Psoas muscle (tissue), 7 donors: ENCODE measurements at regions not wholly inside any gene's neighbourhood (a gene's known extent, or its start where the extent isn't known, plus 50 kb on each side); places are given as distances from the start of the nearest gene placed in this dataset.
A peak's percentile ranks its signal among the peaks of the same experiment; 100 is the strongest.

Experiments used
- ATAC-seq, 4 donors: fragments of 200-7000 bp; cut with Tn5 transposase; one replicate each; pipeline ENCODE4 v1.9.1; 2020; ENCODE audit warnings: moderate library complexity in 3 of 4, mild to moderate bottlenecking in 2 of 4
- DNase-seq, 2 donors: peaks; one replicate each; pipeline ENCODE4 v3.0.0-alpha.2; 2020
- H3K27ac ChIP-seq: fragments of 200-600 bp; one replicate; pipeline ENCODE4 v1.8.0; 2022
- H3K27me3 ChIP-seq, 3 donors: fragments of 200-600 bp in 1 of 3; one replicate each; pipeline versions ENCODE4 v1.6.1 to v1.8.0; 2013 to 2022; ENCODE audit warnings: low read length in 2 of 3, mild to moderate bottlenecking in 2 of 3, moderate library complexity in 1 of 3; ENCODE audit not compliant: insufficient read depth in 3 of 3
- H3K36me3 ChIP-seq, 2 donors: fragments of 200-600 bp in 1 of 2; one replicate each; pipeline versions ENCODE4 v1.6.1 to v1.8.0; 2013 to 2022; ENCODE audit warnings: low read depth in 1 of 2, mild to moderate bottlenecking in 1 of 2, moderate library complexity in 1 of 2; ENCODE audit not compliant: insufficient read depth in 1 of 2
- H3K4me1 ChIP-seq: fragments of 200-600 bp; one replicate; pipeline ENCODE4 v1.8.0; 2022
- H3K4me3 ChIP-seq: fragments of 200-600 bp; one replicate; pipeline ENCODE4 v1.8.0; 2022; ENCODE audit warnings: mild to moderate bottlenecking
- H3K9me3 ChIP-seq: fragments of 200-600 bp; one replicate; pipeline ENCODE4 v1.8.0; 2022
- CTCF ChIP-seq: fragments of 200-600 bp; IDR thresholded peaks from one replicate; pipeline ENCODE4 v1.8.0; 2022; ENCODE audit warnings: antibody characterized with exemption
- WGBS, 3 donors: extraction: QIAGEN DNeasy Blood & Tissue Kit; methylation state at CpG; one replicate each; pipeline versions ENCODE4 v1.1.6 to v1.1.7; 2013; 5-methylcytosine and 5-hydroxymethylcytosine counted together
- intact Hi-C, 2 donors: fragments of 100-400 bp; cut with DNase I; formaldehyde crosslinking; loops; one replicate each; pipeline versions ENCODE4 v1.11.0 to v1.14.2; 2022
- donor health status: healthy with polysubstance abuse.
- donor health status: DM: no; HTN: no; CAD: no; lungs with moderate emphysema.
- donor health status: Bipolar disorder and iron deficiency.
- donor health status: healthy.
- donor health status: DM: yes; HTN: yes; CAD: no.
- donor health status: DM: no; HTN: no; CAD: no.
- donor health status: DM: yes; HTN: yes; CAD: no.

- no peak for ATAC-seq
- intact Hi-C loops, result no loop called here
- no peak overlapping the region for H3K4me3 ChIP-seq
Observed at GRCh38 chr9:6121707-6122106, 93.9 kb upstream of the IL33 start.

GRCh38 chr9:6114424-6114823 is 99.0 kb upstream of the RANBP6 start:
- WGBS, 3 donors, result 91 to 94% (median 94%) methylated on average over 5 to 6 of the region's 6 CpGs
- TF ChIP-seq CTCF, result no peak
- Histone ChIP-seq H3K27ac (no peak overlapping the region), H3K27me3 (no peaks in the 10 kb centered on the region), H3K9me3 (no peaks in the 10 kb centered on the region), H3K4me1 (no peaks in the 10 kb centered on the region), H3K4me3 (no peak overlapping the region), H3K36me3 (no peaks in the 10 kb centered on the region)
- intact Hi-C loops, result no loop called here
- DNase-seq (peak in 1 of 2 donors; percentile 42), ATAC-seq (no peak)

More at GRCh38 chr9:6121707-6122106, 93.9 kb upstream of the IL33 start:
- H3K27me3 ChIP-seq, result no peaks in the 10 kb centered on the region
- no peak overlapping the region for H3K27ac ChIP-seq
- no peaks in the 10 kb centered on the region for H3K36me3 ChIP-seq
- no peak for DNase-seq
- peaks cover 6% of the 10 kb centered on the region for H3K4me1 ChIP-seq
- TF ChIP-seq CTCF, result no peak
- no peaks in the 10 kb centered on the region for H3K9me3 ChIP-seq
- WGBS, 3 donors, result 65 to 72% (median 71%) methylated on average over 1 of the region's 1 CpG

DNA sequence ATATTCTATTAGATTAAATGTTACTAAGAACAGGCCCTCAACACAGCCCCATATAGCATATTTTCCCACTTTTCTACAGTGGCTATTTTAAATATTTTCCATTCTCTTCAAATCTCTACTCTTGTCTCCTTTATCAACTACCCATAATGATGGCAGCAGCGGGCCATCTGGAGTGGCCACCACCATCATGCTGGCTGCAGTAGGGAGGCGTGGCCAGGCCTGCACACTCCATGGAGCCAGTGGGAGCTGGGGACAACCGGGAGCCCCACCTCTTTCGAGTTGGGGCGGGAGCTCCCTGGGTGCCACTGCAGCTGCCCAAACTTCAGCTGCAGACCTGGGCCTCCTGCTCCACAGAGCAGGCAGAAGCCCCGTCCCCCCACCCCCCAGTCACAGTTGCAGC is 98.4 kb upstream of the RANBP6 start:
- ATAC-seq, result no peak
- H3K27ac ChIP-seq, result no peak overlapping the region
- intact Hi-C loops, result no loop called here
- no peak for TF ChIP-seq CTCF
- no peaks in the 10 kb centered on the region for H3K4me1 ChIP-seq
- no peaks in the 10 kb centered on the region for H3K36me3 ChIP-seq
- H3K9me3 ChIP-seq, result no peaks in the 10 kb centered on the region
- H3K4me3 ChIP-seq, result no peak overlapping the region
- DNase-seq, result no peak
- whole genome bisulfite sequencing, 3 donors, result 55 to 77% (median 72%) methylated on average over 6 of the region's 6 CpGs
- no peaks in the 10 kb centered on the region for H3K27me3 ChIP-seq

DNA sequence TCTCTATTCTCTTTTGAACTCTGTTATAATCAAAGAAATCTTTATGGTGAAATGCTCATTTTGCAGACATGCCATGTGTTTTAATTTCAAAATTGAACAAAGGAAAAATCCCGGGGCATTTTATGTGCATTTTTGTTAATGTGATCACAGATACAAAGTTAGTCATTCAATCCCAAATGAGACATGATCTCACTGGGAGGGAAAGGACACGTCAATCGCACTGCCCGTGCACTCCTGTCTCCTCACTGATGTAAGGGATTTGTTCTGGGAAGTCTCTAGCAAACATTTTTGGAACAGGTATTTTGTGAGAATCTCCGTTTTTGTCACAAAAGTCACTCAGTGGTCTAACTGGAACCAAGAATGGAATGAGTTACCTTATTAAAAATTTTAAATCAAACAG is 97.9 kb upstream of the RANBP6 start:
- no peaks in the 10 kb centered on the region for H3K4me1 ChIP-seq
- no peaks in the 10 kb centered on the region for H3K9me3 ChIP-seq
- ATAC-seq, result no peak
- DNase-seq, result no peak
- no peaks in the 10 kb centered on the region for H3K27me3 ChIP-seq
- no peak for TF ChIP-seq CTCF
- no peaks in the 10 kb centered on the region for H3K36me3 ChIP-seq
- H3K4me3 ChIP-seq, result no peak overlapping the region
- intact Hi-C loops, result no loop called here
- H3K27ac ChIP-seq, result no peak overlapping the region
- WGBS, 3 donors, result 81 to 87% (median 82%) methylated on average over 5 of the region's 5 CpGs

DNA sequence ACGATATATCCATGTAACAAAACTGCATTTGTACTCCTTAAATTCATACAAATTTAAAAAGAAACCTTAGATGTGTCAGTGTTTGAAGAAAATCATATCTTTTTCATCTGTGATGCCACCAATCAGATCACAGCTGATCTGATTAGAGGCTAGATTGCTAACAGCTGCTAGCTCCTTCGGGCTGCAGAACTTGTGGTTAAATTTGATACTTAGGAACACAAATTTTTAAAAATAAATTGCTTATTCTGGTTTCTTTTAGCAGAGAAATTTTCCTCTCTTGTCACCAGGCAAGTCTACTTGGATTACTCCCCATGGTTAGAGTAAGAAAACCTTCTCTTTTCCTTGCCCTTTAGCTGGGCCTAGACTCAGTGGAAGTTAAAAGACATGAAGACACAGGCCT is 94.6 kb upstream of the RANBP6 start:
- Histone ChIP-seq H3K4me3 (no peak overlapping the region), H3K36me3 (no peaks in the 10 kb centered on the region), H3K27ac (no peak overlapping the region), H3K9me3 (no peaks in the 10 kb centered on the region), H3K4me1 (peaks cover 10% of the 10 kb centered on the region), H3K27me3 (no peaks in the 10 kb centered on the region)
- WGBS, 3 donors, result 50 to 58% (median 56%) methylated on average over 2 of the region's 2 CpGs
- DNase-seq (no peak), ATAC-seq (no peak)
- intact Hi-C loops, result loop anchor here in 1 of 2 donors (5.0 kb wide), 1 partner anchor 58 kb away; no protein-coding TSS in a partner anchor
- no peak for TF ChIP-seq CTCF
